GM12878 (cell line): ENCODE measurements at regions not wholly inside any gene's neighbourhood (a gene's known extent, or its start where the extent isn't known, plus 50 kb on each side); places are given as distances from the start of the nearest gene placed in this dataset.

Source experiments
- ATAC-seq: fragments of 200-7000 bp; cut with Tn5 transposase; 3 replicates; pipeline ENCODE4 v1.9.1; 2020; ENCODE audit warnings: mild to moderate bottlenecking, moderate library complexity
- BruUV-seq: library from RNA; stranded (reverse); fragments of 400-500 nt; replicated peaks from 2 replicates; lab custom pipeline; 2021; lab: Mats Ljungman, UMichigan
- CTCF ChIA-PET: fragments of 300-600 bp; sonication (Branson Sonifier 250); formaldehyde crosslinking; extraction: SDS; loops from one replicate; lab custom pipeline; 2021; ENCODE audit warnings: inconsistent platforms; lab: Yijun Ruan, JAX
- POLR2A ChIA-PET: fragments of 350-600 bp; formaldehyde crosslinking; extraction: SDS; loops from one replicate; lab custom pipeline; 2021; ENCODE audit warnings: inconsistent platforms; lab: Charles Lee
- RAD21 ChIA-PET: fragments of 300-600 bp; sonication (Branson Sonifier 250); formaldehyde crosslinking; loops from one replicate; lab custom pipeline; 2023; ENCODE audit warnings: antibody characterized with exemption; ENCODE audit not compliant: unreplicated experiment; lab: Charles Lee
- SMC1A ChIA-PET: fragments of 300-600 bp; sonication (Branson Sonifier 250); formaldehyde crosslinking; loops from one replicate; lab custom pipeline; 2023; ENCODE audit not compliant: unreplicated experiment, uncharacterized antibody; lab: Charles Lee
- DNase-seq: peaks from one replicate; pipeline ENCODE4 v3.0.0-alpha.2; 2011; ENCODE audit warnings: low read depth, low spot score
- FAIRE-seq: peaks from 3 replicates; lab custom pipeline; 2011; peaks lifted over from hg19 to GRCh38; lab: Jason Lieb, UNC
- H2AFZ ChIP-seq: 2 replicates; pipeline ENCODE4 v1.6.0; 2011; ENCODE audit warnings: low read depth, low read length, control low read depth; ENCODE audit not compliant: control insufficient read depth
- H3K27ac ChIP-seq: 2 replicates; pipeline ENCODE4 v1.5.1; 2011; ENCODE audit warnings: control low read depth; ENCODE audit not compliant: control insufficient read depth, insufficient read depth
- H3K27me3 ChIP-seq, 2 experiments: replicated peaks in 1 of 2; 2 replicates each; pipeline versions ENCODE4 v1.6.0 to v1.6.1; 2011; ENCODE audit warnings: low read length in 1 of 2; ENCODE audit not compliant: control insufficient read depth in 2 of 2, insufficient read depth in 2 of 2
- H3K36me3 ChIP-seq, 2 experiments: 2 replicates each; pipeline ENCODE4 v1.5.1; 2011; ENCODE audit warnings: low read length in 1 of 2; ENCODE audit not compliant: control insufficient read depth in 2 of 2, insufficient read depth in 2 of 2
- H3K4me1 ChIP-seq: 2 replicates; pipeline ENCODE4 v1.6.1; 2011; ENCODE audit warnings: mild to moderate bottlenecking, low read length, moderate library complexity, mixed read lengths; ENCODE audit not compliant: control insufficient read depth, insufficient read depth
- H3K4me2 ChIP-seq: 2 replicates; pipeline ENCODE4 v1.6.0; 2011; ENCODE audit warnings: control low read depth; ENCODE audit not compliant: control insufficient read depth, insufficient read depth
- H3K4me3 ChIP-seq: fragments of 200-600 bp; sonication (generic); 2 replicates; pipeline ENCODE4 v1.5.1; 2016
- H3K79me2 ChIP-seq: 2 replicates; pipeline ENCODE4 v1.6.0; 2011; ENCODE audit warnings: low read length; ENCODE audit not compliant: control insufficient read depth, insufficient read depth
- H3K9ac ChIP-seq: 2 replicates; pipeline ENCODE4 v1.8.0; 2011; ENCODE audit warnings: low read length, control low read depth, mixed read lengths; ENCODE audit not compliant: control insufficient read depth, insufficient read depth
- H3K9me3 ChIP-seq: replicated peaks from 3 replicates; pipeline ENCODE4 v1.5.1; 2011; ENCODE audit warnings: mild to moderate bottlenecking, low read length; ENCODE audit not compliant: control insufficient read depth, insufficient read depth
- H4K20me1 ChIP-seq: 2 replicates; pipeline ENCODE4 v1.6.0; 2011; ENCODE audit not compliant: control insufficient read depth, insufficient read depth
- CHD2 ChIP-seq: IDR thresholded peaks from 2 replicates; pipeline ENCODE4 v1.6.1; 2011; ENCODE audit warnings: low read depth, low read length, improper control_type of control experiment, borderline replicate concordance
- ETV6 ChIP-seq, 2 experiments: fragments of 450-650 bp in 1 of 2; IDR thresholded peaks in 1 of 2; conservative IDR thresholded peaks in 1 of 2; 2 replicates each; pipeline ENCODE4 v1.6.1; 2014; ENCODE audit warnings: antibody characterized with exemption in 1 of 2, borderline replicate concordance in 1 of 2, low read depth in 1 of 2, mild to moderate bottlenecking in 1 of 2, moderate library complexity in 1 of 2
- IKZF1 ChIP-seq: fragments of 450-650 bp; conservative IDR thresholded peaks from 2 replicates; pipeline ENCODE4 v1.6.1; 2017; ENCODE audit warnings: antibody characterized with exemption, mild to moderate bottlenecking
- NR2C1 ChIP-seq: fragments of 450-650 bp; IDR thresholded peaks from 2 replicates; pipeline ENCODE4 v1.6.1; 2017; ENCODE audit warnings: antibody characterized with exemption, mild to moderate bottlenecking, moderate library complexity
- RELB ChIP-seq: fragments of 450-650 bp; IDR thresholded peaks from 2 replicates; pipeline ENCODE4 v1.6.1; 2017; ENCODE audit warnings: low read depth, mild to moderate bottlenecking, moderate library complexity
- SIX5 ChIP-seq: IDR thresholded peaks from 2 replicates; pipeline ENCODE4 v1.6.1; 2011; ENCODE audit warnings: mild to moderate bottlenecking, low read depth, low read length, moderate library complexity; ENCODE audit not compliant: severe bottlenecking
- SMC3 ChIP-seq: IDR thresholded peaks from 2 replicates; pipeline ENCODE4 v1.6.1; 2011; ENCODE audit warnings: low read length, improper control_type of control experiment, borderline replicate concordance
- TARDBP ChIP-seq: IDR thresholded peaks from 2 replicates; pipeline ENCODE4 v1.6.1; 2016; ENCODE audit warnings: borderline replicate concordance
- ZBTB11 ChIP-seq: fragments of 450-650 bp; formaldehyde crosslinking; IDR thresholded peaks from 2 replicates; pipeline ENCODE4 v1.5.0; 2022; ENCODE audit warnings: mild to moderate bottlenecking, missing genetic modification characterization
- ZNF274 ChIP-seq: IDR thresholded peaks from one replicate; pipeline ENCODE4 v1.8.0; 2011; ENCODE audit not compliant: insufficient read length, insufficient read depth
- WGBS: methylation state at CpG from one replicate; pipeline ENCODE4 v1.1.6; 2016; ENCODE audit warnings: low lambda C conversion rate; ENCODE audit not compliant: insufficient replicate concordance, insufficient coverage; ENCODE audit errors: missing lambda C conversion rate; 5-methylcytosine and 5-hydroxymethylcytosine counted together
- in situ Hi-C: fragments of 300-500 bp; cut with MboI; formaldehyde crosslinking; loops from 9 replicates; pipeline ENCODE4 v1.14.3; 2018; ENCODE audit warnings: mixed read lengths
- intact Hi-C: fragments of 100-400 bp; cut with micrococcal nuclease; formaldehyde crosslinking; loops from one replicate; pipeline ENCODE4 v1.14.2; 2022; ENCODE audit not compliant: unreplicated experiment

DNA sequence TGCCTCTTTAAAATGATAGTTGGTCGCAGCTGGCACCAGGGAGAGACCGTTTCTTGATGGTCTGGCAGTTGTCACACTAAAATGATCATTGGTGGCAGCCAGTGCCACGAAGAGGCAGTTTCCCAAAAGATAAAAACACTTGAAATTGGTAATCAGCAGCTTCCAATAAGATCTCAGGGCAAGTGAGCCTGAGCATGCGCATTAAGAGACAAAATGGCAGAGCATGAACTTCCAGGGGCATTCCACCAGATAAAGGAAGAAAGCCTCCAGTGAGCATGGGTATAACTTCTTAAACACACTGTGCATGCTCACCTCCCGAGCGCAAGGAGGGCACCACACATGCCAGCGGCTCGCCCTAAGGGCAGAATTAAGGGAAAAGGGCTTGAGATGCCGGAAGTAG, 1594.2 kb upstream of the CDH9 start:
- no peak overlapping the region for H3K4me3 ChIP-seq
- no peaks in the 10 kb centered on the region for H3K27me3 ChIP-seq
- H4K20me1 ChIP-seq = no peaks in the 10 kb centered on the region
- no peak overlapping the region for H3K27ac ChIP-seq
- DNase-seq (no peak), ATAC-seq (no peak), FAIRE-seq (no peak)
- H3K9ac ChIP-seq = no peak overlapping the region
- 21% methylated on average over 9 of the region's 9 CpGs for WGBS
- H3K79me2 ChIP-seq = no peaks in the 10 kb centered on the region
- no peak overlapping the region for H2AFZ ChIP-seq
- ChIA-PET POLR2A (no interaction called here), SMC1A (no interaction called here), CTCF (interaction anchor here (1.2 to 1.4 kb wide), 2 partner anchors 10 to 158 kb away, joined by 3 to 6 read pairs; no protein-coding TSS in a partner anchor), RAD21 (no interaction called here)
- no peaks in the 10 kb centered on the region for H3K36me3 ChIP-seq
- intact Hi-C loops (no loop called here), in situ Hi-C loops (no loop called here)
- H3K4me1 ChIP-seq = no peaks in the 10 kb centered on the region
- no peaks in the 10 kb centered on the region for H3K9me3 ChIP-seq
- no peak overlapping the region for H3K4me2 ChIP-seq
- BruUV-seq = no TSS peak
- TF ChIP-seq CHD2 (no peak), RELB (no peak), SMC3 (no peak), ZBTB11 (CRISPR knock-in tag) (no peak), NR2C1 (no peak), ZNF274 (no peak), IKZF1 (no peak), SIX5 (no peak), ETV6 (conservative IDR thresholded peaks at IDR 0.05 in 1 of 2, IDR thresholded peaks at IDR 0.05 in 1 of 2; ENCODE audit: borderline replicate concordance in 1 of 2, low read depth in 1 of 2) (no peak), TARDBP (no peak)
